Coronary artery (tissue), 2 donors: ENCODE measurements at regions not wholly inside any gene's neighbourhood (a gene's known extent, or its start where the extent isn't known, plus 50 kb on each side); places are given as distances from the start of the nearest gene placed in this dataset.

ENCODE experiments used
- DNase-seq: peaks from one replicate; pipeline ENCODE4 v3.0.0-alpha.2; 2017; ENCODE audit warnings: low spot score
- H3K27ac ChIP-seq, 2 donors: fragments of 200-600 bp; sonication (generic); one replicate each; pipeline ENCODE4 v1.5.1; 2016 to 2019
- H3K4me3 ChIP-seq: fragments of 200-600 bp; sonication (generic); 2 replicates; pipeline ENCODE4 v1.5.1; 2016; ENCODE audit warnings: mild to moderate bottlenecking, moderate library complexity
- CTCF ChIP-seq: fragments of 200-600 bp; sonication (generic); IDR thresholded peaks from one replicate; pipeline ENCODE4 v1.5.1; 2019; ENCODE audit warnings: antibody characterized with exemption

GRCh38 chr15:89395031-89395430, 60.4 kb upstream of the POLG start:
- no peak for TF ChIP-seq CTCF
- DNase-seq: no peak
- Histone ChIP-seq H3K4me3 (no peak overlapping the region), H3K27ac (no peak overlapping the region)

- H3K4me3 ChIP-seq: no peak overlapping the region
These were observed 58.4 kb upstream of the POLG start for GRCh38 chr15:89393056-89393455.

GRCh38 chr15:89391685-89392257, 57.1 kb upstream of the POLG start:
- no peak for TF ChIP-seq CTCF
- no peak overlapping the region for H3K4me3 ChIP-seq
- DNase-seq: no peak
- H3K27ac ChIP-seq: no peak overlapping the region

More at GRCh38 chr15:89393056-89393455, 58.4 kb upstream of the POLG start:
- no peak overlapping the region for H3K27ac ChIP-seq
- no peak for DNase-seq
- TF ChIP-seq CTCF: no peak

GRCh38 chr15:89389841-89390603, 55.4 kb upstream of the POLG start:
- no peak for DNase-seq
- no peak overlapping the region for H3K4me3 ChIP-seq
- no peak for TF ChIP-seq CTCF
- no peak overlapping the region for H3K27ac ChIP-seq

GRCh38 chr15:89387140-89387903, 52.7 kb upstream of the POLG start:
- no peak for TF ChIP-seq CTCF
- Histone ChIP-seq H3K27ac (no peak overlapping the region), H3K4me3 (no peak overlapping the region)
- no peak for DNase-seq

GRCh38 chr15:89385596-89386331, 51.1 kb upstream of the POLG start:
- DNase-seq: no peak
- TF ChIP-seq CTCF: no peak
- H3K27ac ChIP-seq: no peak overlapping the region
- no peak overlapping the region for H3K4me3 ChIP-seq
